Progenitor cell of endocrine pancreas (in vitro differentiated cells): ENCODE measurements at regions not wholly inside any gene's neighbourhood (a gene's known extent, or its start where the extent isn't known, plus 50 kb on each side); places are given as distances from the start of the nearest gene placed in this dataset.

Source experiments
- DNase-seq: peaks from one replicate; pipeline ENCODE4 v3.0.0; 2021; ENCODE audit warnings: low spot score; ENCODE audit not compliant: unreplicated experiment
- H3K27ac Mint-ChIP-seq: 2 replicates; pipeline ENCODE4 v1.8.0; 2021; ENCODE audit warnings: mild to moderate bottlenecking, moderate library complexity, mixed read lengths
- H3K27me3 Mint-ChIP-seq: 2 replicates; pipeline ENCODE4 v1.8.0; 2021; ENCODE audit warnings: mixed read lengths
- H3K36me3 Mint-ChIP-seq: 2 replicates; pipeline ENCODE4 v1.8.0; 2022; ENCODE audit warnings: mixed read lengths; ENCODE audit not compliant: insufficient read depth
- H3K4me1 Mint-ChIP-seq: 2 replicates; pipeline ENCODE4 v1.8.0; 2021; ENCODE audit warnings: low read depth, mixed read lengths
- H3K4me3 Mint-ChIP-seq: 2 replicates; pipeline ENCODE4 v1.8.0; 2021; ENCODE audit warnings: low read depth, mild to moderate bottlenecking, moderate library complexity, mixed read lengths
- H3K9me3 Mint-ChIP-seq: 2 replicates; pipeline ENCODE4 v1.8.0; 2021; ENCODE audit warnings: low read depth, mixed read lengths
- CTCF ChIP-seq: fragments of 200-600 bp; sonication (generic); IDR thresholded peaks from one replicate; pipeline ENCODE4 v1.5.0; 2021; ENCODE audit warnings: antibody characterized with exemption, mild to moderate bottlenecking; ENCODE audit not compliant: unreplicated experiment

GRCh38 chr11:134604886-134605285 lies 192.8 kb upstream of the B3GAT1 start:
- no peak for TF ChIP-seq CTCF
- no peak overlapping the region for H3K4me3 Mint-ChIP-seq
- H3K9me3 Mint-ChIP-seq = peaks cover 3% of the 10 kb centered on the region
- H3K36me3 Mint-ChIP-seq = no peaks in the 10 kb centered on the region
- H3K27me3 Mint-ChIP-seq = peaks cover 10% of the 10 kb centered on the region
- H3K4me1 Mint-ChIP-seq = peaks cover 21% of the 10 kb centered on the region
- H3K27ac Mint-ChIP-seq = no peak overlapping the region
- DNase-seq = no peak

DNA sequence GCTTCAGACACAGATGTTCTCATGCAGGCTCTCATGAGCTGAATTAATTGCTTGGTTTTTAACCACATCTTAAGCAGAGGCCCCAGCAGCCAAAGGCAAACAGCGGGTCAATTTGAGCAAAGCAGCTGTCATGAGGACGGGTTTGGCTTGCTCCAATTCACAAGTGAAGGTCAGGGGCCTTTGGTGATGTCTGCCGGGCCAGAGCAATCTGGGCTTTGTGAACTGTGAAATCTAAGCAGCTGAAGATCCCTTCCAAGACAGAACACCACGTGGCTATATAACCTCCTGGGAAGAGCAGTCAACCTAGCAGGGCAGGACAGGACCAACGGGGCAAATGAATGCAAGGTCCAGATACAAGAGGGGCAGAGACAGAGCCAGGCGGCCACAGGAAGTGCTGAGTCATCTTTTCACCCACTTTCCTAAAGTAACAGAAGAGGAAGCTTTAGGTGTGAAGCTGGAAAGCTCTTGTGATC lies 187.3 kb upstream of the B3GAT1 start:
- Mint-ChIP-seq H3K27ac (no peak overlapping the region), H3K9me3 (no peaks in the 10 kb centered on the region), H3K4me3 (no peak overlapping the region), H3K27me3 (peaks cover 14% of the 10 kb centered on the region), H3K4me1 (peaks cover 1% of the 10 kb centered on the region), H3K36me3 (no peaks in the 10 kb centered on the region)
- no peak for DNase-seq
- TF ChIP-seq CTCF = no peak

DNA sequence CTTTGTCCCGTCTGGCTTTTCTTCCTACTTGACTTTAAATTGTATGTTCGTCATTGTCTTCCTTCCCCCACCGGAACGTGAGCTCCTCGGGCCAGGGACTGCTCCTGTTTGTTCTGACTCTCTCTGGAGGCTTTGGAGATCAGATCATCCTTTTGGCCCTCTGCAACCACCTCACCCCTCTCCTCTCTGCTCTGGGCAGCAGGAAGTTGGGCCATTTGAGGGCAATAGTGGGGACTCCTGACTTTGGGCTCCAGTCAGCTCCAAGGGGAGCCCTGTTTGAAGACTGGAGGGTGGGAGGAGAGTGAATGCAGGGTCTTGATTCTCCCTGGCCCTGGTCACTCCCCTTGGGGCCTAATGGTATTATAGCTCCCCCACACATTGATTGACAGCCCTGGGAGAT lies 186.3 kb upstream of the B3GAT1 start:
- Mint-ChIP-seq H3K27ac (no peak overlapping the region), H3K4me1 (peaks cover 1% of the 10 kb centered on the region), H3K9me3 (no peaks in the 10 kb centered on the region), H3K27me3 (peaks cover 14% of the 10 kb centered on the region), H3K4me3 (no peak overlapping the region), H3K36me3 (no peaks in the 10 kb centered on the region)
- DNase-seq = no peak
- TF ChIP-seq CTCF = no peak

DNA sequence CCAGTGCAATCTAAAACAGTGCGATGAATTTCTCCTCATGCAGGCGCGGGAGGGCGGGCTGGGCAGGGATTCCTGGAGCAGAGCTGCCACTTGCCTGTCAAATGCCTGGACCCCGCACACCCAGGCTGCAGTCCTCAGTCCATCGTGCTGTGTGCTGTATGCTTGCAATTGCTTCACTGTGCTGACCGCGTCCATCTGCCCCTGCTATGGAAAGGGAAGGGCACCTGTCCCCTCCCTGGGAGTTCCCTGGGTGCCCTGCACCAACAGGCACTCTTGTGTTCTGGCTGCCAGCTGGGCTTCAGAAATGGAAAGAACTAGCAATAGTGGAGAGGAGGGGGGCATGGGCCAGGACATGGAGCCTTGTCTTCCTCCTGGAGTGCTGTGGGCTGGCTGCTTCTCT lies 185.4 kb upstream of the B3GAT1 start:
- peaks cover 1% of the 10 kb centered on the region for H3K4me1 Mint-ChIP-seq
- H3K36me3 Mint-ChIP-seq = no peaks in the 10 kb centered on the region
- H3K9me3 Mint-ChIP-seq = no peaks in the 10 kb centered on the region
- no peak for DNase-seq
- H3K4me3 Mint-ChIP-seq = no peak overlapping the region
- no peak overlapping the region for H3K27ac Mint-ChIP-seq
- peaks cover 11% of the 10 kb centered on the region for H3K27me3 Mint-ChIP-seq
- no peak for TF ChIP-seq CTCF

DNA sequence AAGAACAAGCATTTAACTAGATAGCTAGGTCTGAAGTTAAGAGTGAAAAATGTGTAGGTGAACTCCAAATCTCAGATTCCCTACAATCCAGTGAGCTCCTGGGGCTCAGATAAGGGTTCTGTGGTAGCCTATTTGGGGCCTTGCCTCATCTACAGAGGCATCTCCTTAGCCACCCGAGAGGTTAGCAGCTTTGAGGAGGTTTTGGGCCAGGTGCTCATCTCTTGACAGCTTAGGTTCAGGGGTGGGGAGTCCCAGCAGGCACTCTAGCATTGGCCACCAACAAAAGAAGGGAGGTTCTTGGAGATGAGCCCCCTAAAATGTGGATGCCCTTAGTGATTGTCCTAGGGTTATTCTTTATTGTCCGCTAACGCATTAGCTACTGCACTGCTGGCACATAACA lies 184.4 kb upstream of the B3GAT1 start:
- no peak for TF ChIP-seq CTCF
- Mint-ChIP-seq H3K27me3 (peaks cover 8% of the 10 kb centered on the region), H3K4me3 (no peak overlapping the region), H3K36me3 (no peaks in the 10 kb centered on the region), H3K27ac (no peak overlapping the region), H3K4me1 (peaks cover 1% of the 10 kb centered on the region), H3K9me3 (no peaks in the 10 kb centered on the region)
- no peak for DNase-seq
